IMR-90 (cell line): ENCODE measurements at regions not wholly inside any gene's neighbourhood (a gene's known extent, or its start where the extent isn't known, plus 50 kb on each side); places are given as distances from the start of the nearest gene placed in this dataset.

Experiments
- ATAC-seq: fragments of 200-7000 bp; cut with Tn5 transposase; 2 replicates; pipeline ENCODE4 v1.9.1; 2020; ENCODE audit warnings: low read depth, mild to moderate bottlenecking, moderate library complexity
- BruUV-seq: library from RNA; stranded (reverse); fragments of 400-500 nt; replicated peaks from 2 replicates; lab custom pipeline; 2021; lab: Mats Ljungman, UMichigan
- CTCF ChIA-PET: fragments of 300-600 bp; formaldehyde crosslinking; extraction: SDS; loops from one replicate; lab custom pipeline; 2021; ENCODE audit warnings: antibody characterized with exemption; lab: Yijun Ruan, JAX
- POLR2A ChIA-PET: fragments of 300-600 bp; sonication (Branson Sonifier 250); formaldehyde crosslinking; loops from one replicate; lab custom pipeline; 2022; ENCODE audit warnings: antibody characterized with exemption; ENCODE audit not compliant: unreplicated experiment; lab: Charles Lee
- DNase-seq: peaks from one replicate; pipeline ENCODE4 v3.0.0; 2013
- H2AFZ ChIP-seq: replicated peaks from 2 replicates; pipeline ENCODE3; 2013; ENCODE audit warnings: low read length, mild to moderate bottlenecking; ENCODE audit not compliant: poor library complexity
- H2AK5ac ChIP-seq: 2 replicates; pipeline ENCODE4 v1.6.1; 2013; ENCODE audit warnings: low read depth, low read length, inconsistent platforms
- H2AK9ac ChIP-seq: replicated peaks from 2 replicates; pipeline ENCODE3; 2013; ENCODE audit warnings: mild to moderate bottlenecking, low read depth, low read length, moderate library complexity; ENCODE audit not compliant: poor library complexity
- H2BK120ac ChIP-seq: 2 replicates; pipeline ENCODE4 v1.6.1; 2013; ENCODE audit warnings: low read depth, low read length, inconsistent platforms
- H2BK15ac ChIP-seq: 3 replicates; pipeline ENCODE4 v1.6.1; 2013; ENCODE audit warnings: low read depth, low read length, inconsistent platforms
- H2BK20ac ChIP-seq: 2 replicates; pipeline ENCODE4 v1.6.1; 2013; ENCODE audit warnings: low read depth, mild to moderate bottlenecking, inconsistent platforms, low read length, moderate library complexity
- H2BK5ac ChIP-seq: 2 replicates; pipeline ENCODE4 v1.6.1; 2013; ENCODE audit warnings: mild to moderate bottlenecking, low read depth, low read length, inconsistent platforms; ENCODE audit not compliant: poor library complexity, severe bottlenecking
- H3K14ac ChIP-seq: replicated peaks from 2 replicates; pipeline ENCODE4 v1.6.1; 2013; ENCODE audit warnings: low read depth, low read length, inconsistent platforms
- H3K18ac ChIP-seq: 2 replicates; pipeline ENCODE4 v1.6.1; 2013; ENCODE audit warnings: low read depth, low read length, control low read depth
- H3K23ac ChIP-seq: 2 replicates; pipeline ENCODE4 v1.6.1; 2013; ENCODE audit warnings: low read depth, low read length, inconsistent platforms
- H3K27ac ChIP-seq: 2 replicates; pipeline ENCODE4 v1.5.1; 2013; ENCODE audit warnings: mild to moderate bottlenecking, control low read depth, low read length; ENCODE audit not compliant: insufficient read depth
- H3K27me3 ChIP-seq: 2 replicates; pipeline ENCODE4 v1.6.1; 2013; ENCODE audit warnings: low read length; ENCODE audit not compliant: control insufficient read depth, insufficient read depth
- H3K36me3 ChIP-seq: 2 replicates; pipeline ENCODE4 v1.6.1; 2013; ENCODE audit warnings: low read length, mixed read lengths; ENCODE audit not compliant: control insufficient read depth, insufficient read depth
- H3K4ac ChIP-seq: 2 replicates; pipeline ENCODE4 v1.6.1; 2013; ENCODE audit warnings: low read depth, low read length, inconsistent platforms
- H3K4me1 ChIP-seq: 2 replicates; pipeline ENCODE4 v1.6.1; 2013; ENCODE audit warnings: low read length, mixed read lengths; ENCODE audit not compliant: control insufficient read depth, insufficient read depth
- H3K4me2 ChIP-seq: 2 replicates; pipeline ENCODE4 v1.6.1; 2013; ENCODE audit warnings: low read depth, mild to moderate bottlenecking, control low read depth, low read length, moderate library complexity
- H3K4me3 ChIP-seq: 2 replicates; pipeline ENCODE4 v1.5.1; 2013; ENCODE audit warnings: low read depth, mild to moderate bottlenecking, control low read depth, low read length, moderate library complexity; ENCODE audit not compliant: insufficient read depth
- H3K56ac ChIP-seq: 2 replicates; pipeline ENCODE4 v1.6.1; 2013; ENCODE audit warnings: low read length, inconsistent platforms; ENCODE audit not compliant: insufficient read depth; ENCODE audit errors: extremely low read depth
- H3K79me1 ChIP-seq, 2 experiments: 2 replicates each; pipeline ENCODE4 v1.6.1; 2013; ENCODE audit warnings: low read length in 2 of 2, inconsistent platforms in 1 of 2, low read depth in 1 of 2
- H3K9ac ChIP-seq: 2 replicates; pipeline ENCODE4 v1.6.1; 2013; ENCODE audit warnings: low read depth, low read length, control low read depth
- H3K9me1 ChIP-seq: 2 replicates; pipeline ENCODE4 v1.6.1; 2013; ENCODE audit warnings: low read length, inconsistent platforms; ENCODE audit not compliant: insufficient read depth
- H3K9me3 ChIP-seq: 2 replicates; pipeline ENCODE4 v1.6.1; 2013; ENCODE audit warnings: low read length; ENCODE audit not compliant: control insufficient read depth, insufficient read depth
- H4K20me1 ChIP-seq: 2 replicates; pipeline ENCODE4 v1.6.1; 2013; ENCODE audit warnings: low read length, inconsistent platforms; ENCODE audit not compliant: insufficient read depth
- H4K5ac ChIP-seq: 2 replicates; pipeline ENCODE4 v1.6.1; 2013; ENCODE audit warnings: mild to moderate bottlenecking, low read depth, low read length, control low read depth
- H4K8ac ChIP-seq, 2 experiments: 2 replicates each; pipeline ENCODE4 v1.6.1; 2013; ENCODE audit warnings: low read depth in 2 of 2, low read length in 2 of 2, control low read depth in 1 of 2, inconsistent platforms in 1 of 2
- H4K91ac ChIP-seq: 2 replicates; pipeline ENCODE4 v1.6.1; 2013; ENCODE audit warnings: low read depth, low read length, inconsistent platforms; ENCODE audit not compliant: insufficient read depth
- WGBS, 2 experiments: methylation state at CpG; one replicate each; pipeline versions ENCODE4 v1.1.5 to v1.1.7; 2013; ENCODE audit warnings: missing lambda C conversion rate in 2 of 2; ENCODE audit not compliant: insufficient read length in 1 of 2; ENCODE audit errors: extremely low coverage in 2 of 2; 5-methylcytosine and 5-hydroxymethylcytosine counted together
- dilution Hi-C: fragments of 300-500 bp; cut with HindIII; formaldehyde crosslinking; loops from one replicate; pipeline ENCODE4 v1.14.3; 2018; ENCODE audit warnings: low sequenced_read_pairs; ENCODE audit not compliant: unreplicated experiment
- in situ Hi-C: fragments of 300-500 bp; cut with MboI; formaldehyde crosslinking; loops from 3 replicates; pipeline ENCODE4 v1.14.3; 2019; ENCODE audit warnings: low sequenced_read_pairs, inconsistent platforms, mixed read lengths
- intact Hi-C: fragments of 100-400 bp; cut with micrococcal nuclease; formaldehyde crosslinking; loops from 2 replicates; pipeline ENCODE4 v1.10.0; 2022
- TF ChIP-seq, protein P1 (sequence below): conservative IDR thresholded peaks from 2 replicates; pipeline ENCODE4 v1.5.1; 2012; ENCODE audit warnings: mild to moderate bottlenecking, low read depth, low read length, improper control_type of control experiment

DNA sequence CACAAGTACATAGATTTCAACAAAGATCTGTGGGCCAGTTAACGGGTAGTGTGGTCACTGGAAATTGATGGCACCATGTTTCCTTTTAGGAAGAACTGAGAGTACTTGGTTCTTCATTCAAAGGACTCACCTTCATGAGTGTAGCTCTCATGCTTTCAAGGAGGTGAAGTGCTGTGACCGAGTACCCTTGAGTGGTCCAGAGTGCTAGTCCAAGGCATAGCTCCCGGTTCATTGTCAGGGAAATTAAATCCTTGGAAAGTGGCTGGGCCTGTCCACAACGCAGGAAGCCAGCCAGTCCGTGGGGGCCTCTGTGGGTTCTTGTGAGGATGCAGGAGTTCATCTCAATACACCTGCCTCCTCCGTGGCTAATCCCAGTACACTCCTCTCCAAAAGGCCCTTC is 295.1 kb downstream of the GALR1 start:
- Histone ChIP-seq H3K27ac (no peak overlapping the region), H2BK5ac (no peak overlapping the region), H2BK20ac (no peak overlapping the region), H2AK9ac (no peak overlapping the region), H2AK5ac (no peak overlapping the region), H3K4ac (no peak overlapping the region), H2AFZ (no peak overlapping the region), H3K9me3 (peaks cover 17% of the 10 kb centered on the region), H4K91ac (no peak overlapping the region), H3K56ac (no peak overlapping the region), H3K4me2 (no peak overlapping the region), H3K9ac (no peak overlapping the region), H3K23ac (no peak overlapping the region), H4K8ac (no peak overlapping the region), H3K27me3 (no peaks in the 10 kb centered on the region), H3K79me1 (no peaks in the 10 kb centered on the region), H4K5ac (no peak overlapping the region), H3K4me3 (no peak overlapping the region), H3K36me3 (no peaks in the 10 kb centered on the region), H3K14ac (no peak overlapping the region), H3K9me1 (no peaks in the 10 kb centered on the region), H2BK15ac (no peak overlapping the region), H2BK120ac (no peak overlapping the region), H3K18ac (no peak overlapping the region), H4K20me1 (no peaks in the 10 kb centered on the region), H3K4me1 (no peaks in the 10 kb centered on the region)
- intact Hi-C loops (no loop called here), in situ Hi-C loops (no loop called here), dilution Hi-C loops (no loop called here)
- no peak for DNase-seq
- WGBS, 2 experiments: 53% methylated on average over 3 of the region's 6 CpGs; no CpG with 5 or more reads in 1 of the 2 experiments
- TF ChIP-seq, protein P1, sequence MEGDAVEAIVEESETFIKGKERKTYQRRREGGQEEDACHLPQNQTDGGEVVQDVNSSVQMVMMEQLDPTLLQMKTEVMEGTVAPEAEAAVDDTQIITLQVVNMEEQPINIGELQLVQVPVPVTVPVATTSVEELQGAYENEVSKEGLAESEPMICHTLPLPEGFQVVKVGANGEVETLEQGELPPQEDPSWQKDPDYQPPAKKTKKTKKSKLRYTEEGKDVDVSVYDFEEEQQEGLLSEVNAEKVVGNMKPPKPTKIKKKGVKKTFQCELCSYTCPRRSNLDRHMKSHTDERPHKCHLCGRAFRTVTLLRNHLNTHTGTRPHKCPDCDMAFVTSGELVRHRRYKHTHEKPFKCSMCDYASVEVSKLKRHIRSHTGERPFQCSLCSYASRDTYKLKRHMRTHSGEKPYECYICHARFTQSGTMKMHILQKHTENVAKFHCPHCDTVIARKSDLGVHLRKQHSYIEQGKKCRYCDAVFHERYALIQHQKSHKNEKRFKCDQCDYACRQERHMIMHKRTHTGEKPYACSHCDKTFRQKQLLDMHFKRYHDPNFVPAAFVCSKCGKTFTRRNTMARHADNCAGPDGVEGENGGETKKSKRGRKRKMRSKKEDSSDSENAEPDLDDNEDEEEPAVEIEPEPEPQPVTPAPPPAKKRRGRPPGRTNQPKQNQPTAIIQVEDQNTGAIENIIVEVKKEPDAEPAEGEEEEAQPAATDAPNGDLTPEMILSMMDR: no peak
- ATAC-seq: no peak
- ChIA-PET POLR2A (no interaction called here), CTCF (no interaction called here)
- no TSS peak for BruUV-seq
